Left colon (tissue), 2 donors: ENCODE measurements at regions not wholly inside any gene's neighbourhood (a gene's known extent, or its start where the extent isn't known, plus 50 kb on each side); places are given as distances from the start of the nearest gene placed in this dataset.
"Not testable (repeated sequence)": the region's sequence is repeated elsewhere in the genome, so short reads cannot be mapped to it uniquely, and the experiment has no call there.

ENCODE experiments used
- ATAC-seq: fragments of 200-7000 bp; cut with Tn5 transposase; one replicate; pipeline ENCODE4 v1.9.1; 2020; ENCODE audit warnings: mild to moderate bottlenecking, moderate library complexity
- DNase-seq, 2 donors: peaks; one replicate each; pipeline ENCODE4 v3.0.0-alpha.2; 2020
- intact Hi-C, 2 donors: fragments of 100-400 bp; cut with DNase I in 1 of 2; cut with micrococcal nuclease in 1 of 2; formaldehyde crosslinking; loops; one replicate each; pipeline versions ENCODE4 v1.11.2 to v1.14.0; 2022; cut with DNase I, micrococcal nuclease
- donor health status: DM: no; HTN: no; CAD: no.
- donor health status: DM: yes; HTN: yes; CAD: no.

DNA sequence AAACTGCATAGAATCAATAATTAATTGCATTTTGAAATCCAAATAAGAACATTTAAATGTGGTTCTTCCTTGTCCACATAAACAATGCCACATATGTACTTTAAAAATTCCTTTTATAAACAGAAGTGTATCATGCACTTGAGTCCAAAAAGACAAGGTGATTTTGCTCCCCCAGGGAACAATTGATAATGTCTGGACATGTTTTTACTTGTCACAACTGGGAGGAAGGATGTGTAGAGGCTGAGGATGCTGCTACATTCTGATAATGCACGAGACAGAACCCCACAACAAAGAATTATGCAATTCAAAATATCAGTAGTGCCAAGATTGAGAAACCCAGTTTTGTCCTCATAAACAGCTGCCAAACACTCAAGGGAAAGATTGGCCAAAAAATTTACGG is 181.1 kb upstream of the ISL1 start:
- intact Hi-C loops, result no loop called here
- ATAC-seq, result no peak
- DNase-seq, result no peak

DNA sequence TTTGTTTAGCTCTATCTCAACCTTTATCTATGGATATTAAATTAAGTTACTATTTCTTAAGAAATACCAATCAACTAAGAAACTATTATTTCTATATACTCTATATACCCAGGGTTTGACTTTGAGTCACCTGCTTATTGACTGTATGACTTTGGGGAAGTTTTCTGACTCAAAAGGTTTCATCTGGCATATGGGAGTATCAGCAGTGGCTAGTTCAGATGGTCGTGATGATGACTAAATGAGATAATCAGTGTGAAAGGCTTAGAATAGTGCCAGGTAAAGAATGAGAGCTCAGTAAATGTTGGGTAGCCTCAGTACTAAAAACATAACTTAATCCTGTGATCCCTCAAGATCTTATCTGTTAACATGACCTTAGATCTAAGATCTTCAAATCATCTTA is 179.7 kb upstream of the ISL1 start:
- no peak for ATAC-seq
- DNase-seq, result no peak
- intact Hi-C loops, result no loop called here

DNA sequence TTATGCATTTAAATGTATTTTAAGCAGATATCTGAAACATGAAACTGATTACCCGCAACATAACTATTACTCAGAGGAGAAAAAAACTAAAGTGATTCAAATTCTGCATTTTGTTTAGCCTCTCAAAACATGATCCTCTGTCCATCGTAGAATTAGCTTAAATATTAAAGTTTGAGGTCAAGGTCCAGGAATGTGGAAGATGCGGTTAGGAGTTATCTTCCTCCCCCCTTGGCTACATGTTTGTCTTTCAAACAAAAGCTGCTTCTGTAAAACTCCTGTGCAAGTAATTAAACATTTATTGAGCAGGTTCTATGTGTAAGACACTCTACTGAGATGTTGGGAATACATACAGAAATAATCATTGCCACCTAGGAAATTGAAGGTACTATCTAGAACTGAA is 175.0 kb upstream of the ISL1 start:
- intact Hi-C loops, result no loop called here
- DNase-seq, result no peak
- no peak for ATAC-seq

DNA sequence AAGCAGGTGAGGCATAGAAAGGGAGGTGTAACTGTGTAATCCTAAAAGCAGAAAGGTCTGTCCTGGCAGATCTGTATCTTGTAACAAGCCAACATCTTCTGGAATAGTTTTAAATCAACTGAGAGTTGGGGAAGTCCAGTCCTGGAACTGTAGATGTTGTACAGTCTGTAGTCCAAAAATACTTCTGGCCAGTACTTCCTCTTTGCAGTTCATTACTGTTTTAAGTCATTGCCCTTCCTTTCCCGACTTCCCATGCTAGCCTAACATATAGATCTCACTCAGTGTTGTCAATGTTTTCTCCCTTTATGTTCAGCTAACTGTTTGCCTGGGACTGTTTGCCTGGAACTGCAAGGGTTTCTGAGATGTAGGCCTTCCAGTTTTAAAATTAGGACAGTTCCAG is 168.5 kb upstream of the ISL1 start:
- intact Hi-C loops, result no loop called here
- ATAC-seq, result no peak

DNA sequence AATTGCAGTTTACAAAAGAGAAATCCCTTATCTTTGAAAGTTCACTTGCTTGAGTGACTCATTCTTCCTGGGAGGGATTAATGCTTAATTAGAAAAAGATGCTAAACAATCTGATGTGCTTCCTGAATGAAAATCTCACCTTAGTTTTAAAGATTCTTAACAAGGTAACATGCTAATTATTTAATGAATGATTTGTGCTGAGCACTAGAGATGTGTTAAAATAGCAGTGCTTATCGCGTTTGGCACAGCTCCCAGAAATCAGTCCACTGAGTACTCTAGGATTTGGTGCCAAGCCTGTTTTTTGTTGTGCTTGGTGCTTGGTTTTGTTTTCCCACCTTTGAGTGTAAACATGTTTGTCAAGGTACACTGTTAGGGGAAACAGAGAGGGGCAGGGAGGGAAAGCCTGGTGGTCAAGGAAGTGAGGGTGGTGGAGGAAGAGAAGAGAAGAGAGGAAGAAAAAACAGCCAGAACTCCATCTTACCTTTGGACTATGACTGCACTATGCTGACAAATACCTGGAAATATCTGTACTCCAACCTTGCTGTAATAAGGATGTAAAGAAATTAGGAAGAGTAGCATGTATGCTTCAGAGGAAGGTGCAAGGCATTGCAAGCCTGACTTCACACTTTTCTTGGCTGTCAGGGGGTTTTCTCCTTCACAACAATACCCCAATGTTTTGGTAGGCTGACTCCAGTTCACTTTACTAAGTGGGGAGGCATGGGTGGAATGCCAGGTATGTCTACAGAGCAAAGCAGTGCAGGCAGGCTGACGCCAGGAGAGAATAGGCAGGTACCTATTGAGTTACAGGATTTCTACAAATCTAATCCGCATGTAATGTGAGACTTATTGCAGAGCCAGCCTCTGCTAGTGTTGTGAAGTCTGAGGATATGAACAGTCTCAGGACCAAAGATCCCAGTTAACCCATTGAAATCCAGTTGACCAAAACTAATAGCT is 157.2 kb upstream of the ISL1 start:
- ATAC-seq (peak; percentile 63), DNase-seq (peak in 1 of 2 donors; percentile 4)
- intact Hi-C loops, result no loop called here

More for the DNA sequence above, 168.5 kb upstream of the ISL1 start:
- no peak for DNase-seq

DNA sequence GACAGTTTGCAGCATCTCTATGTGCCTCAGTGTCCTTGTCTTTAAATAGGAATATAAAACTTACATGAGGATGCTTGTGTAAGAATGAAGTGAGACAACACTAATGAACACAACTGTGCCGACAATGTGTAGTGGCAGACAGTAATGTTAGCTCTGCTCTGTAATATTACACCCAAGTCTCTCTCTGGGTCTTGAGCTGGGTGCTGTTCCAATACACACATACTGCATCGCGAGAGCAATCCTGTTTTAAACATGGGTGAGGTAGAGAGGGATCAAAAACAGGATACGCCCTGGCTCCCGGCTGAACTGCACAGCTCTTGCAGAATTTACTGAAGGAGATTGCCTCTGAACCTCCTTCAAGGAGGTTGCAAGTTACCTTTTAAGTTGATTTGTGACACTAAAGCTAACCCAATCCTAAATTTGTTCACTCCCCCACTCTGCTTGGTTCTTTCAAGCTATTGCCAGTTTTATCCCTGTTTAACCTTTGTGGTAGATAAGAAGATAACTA is 155.2 kb upstream of the ISL1 start:
- DNase-seq (no peak), ATAC-seq (no peak)
- intact Hi-C loops, result no loop called here

DNA sequence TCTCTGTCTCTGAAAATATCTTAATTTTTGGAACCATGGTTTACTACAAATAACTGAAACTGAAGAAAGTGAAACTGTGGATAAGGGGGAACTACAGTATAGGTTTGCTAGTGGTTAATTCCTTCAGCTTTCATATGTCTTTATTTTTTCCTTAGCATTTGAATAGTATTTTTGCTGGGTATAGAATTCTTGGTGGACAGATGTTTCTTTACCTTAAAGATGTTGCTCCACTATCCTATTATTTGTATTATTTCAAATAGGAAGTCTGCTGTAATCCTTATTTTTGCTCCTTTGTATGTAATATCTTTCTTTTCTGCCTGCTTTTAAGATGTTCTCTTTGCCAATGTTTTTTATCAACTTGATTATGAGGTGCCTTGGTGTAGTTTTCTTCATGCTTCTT is 152.9 kb upstream of the ISL1 start:
- intact Hi-C loops, result no loop called here
- DNase-seq, result no peak
- no peak for ATAC-seq

DNA sequence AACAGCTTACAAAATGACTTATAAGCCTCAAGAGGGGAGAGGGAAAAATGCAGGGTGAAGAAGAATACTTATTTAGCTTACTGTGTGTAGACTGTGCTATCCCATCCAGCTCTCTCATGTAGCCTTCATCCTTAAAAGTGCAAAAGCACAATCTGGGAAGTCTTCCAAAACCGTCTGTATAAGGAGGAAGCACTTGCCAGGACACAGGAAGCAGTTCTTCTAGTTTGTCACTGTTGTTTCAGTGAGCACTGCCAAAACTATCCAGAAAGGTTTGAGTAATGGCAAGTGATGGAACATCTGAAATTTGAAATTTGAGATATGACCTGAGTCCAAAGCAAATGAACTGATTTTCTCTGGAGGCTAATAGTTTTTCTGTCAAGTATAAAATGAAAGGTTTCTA is 140.8 kb upstream of the ISL1 start:
- intact Hi-C loops, result no loop called here
- no peak for ATAC-seq
- DNase-seq, result no peak

DNA sequence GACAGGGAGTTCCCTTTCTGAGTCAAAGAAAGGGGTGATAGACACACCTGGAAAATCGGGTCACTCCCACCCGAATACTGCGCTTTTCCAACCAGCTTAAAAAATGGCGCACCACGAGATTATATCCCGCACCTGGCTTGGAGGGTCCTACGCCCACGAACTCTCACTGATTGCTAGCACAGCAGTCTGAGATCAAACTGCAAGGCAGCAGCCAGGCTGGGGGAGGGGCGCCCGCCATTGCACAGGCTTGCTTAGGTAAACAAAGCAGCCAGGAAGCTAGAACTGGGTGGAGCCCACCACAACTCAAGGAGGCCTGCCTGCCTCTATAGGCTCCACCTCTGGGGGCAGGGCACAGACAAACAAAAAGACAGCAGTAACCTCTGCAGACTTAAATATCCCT is 132.3 kb upstream of the ISL1 start:
- peak in 1 of 2 donors; percentile 7 for DNase-seq
- ATAC-seq, intact Hi-C loops: not testable (repeated sequence)

DNA sequence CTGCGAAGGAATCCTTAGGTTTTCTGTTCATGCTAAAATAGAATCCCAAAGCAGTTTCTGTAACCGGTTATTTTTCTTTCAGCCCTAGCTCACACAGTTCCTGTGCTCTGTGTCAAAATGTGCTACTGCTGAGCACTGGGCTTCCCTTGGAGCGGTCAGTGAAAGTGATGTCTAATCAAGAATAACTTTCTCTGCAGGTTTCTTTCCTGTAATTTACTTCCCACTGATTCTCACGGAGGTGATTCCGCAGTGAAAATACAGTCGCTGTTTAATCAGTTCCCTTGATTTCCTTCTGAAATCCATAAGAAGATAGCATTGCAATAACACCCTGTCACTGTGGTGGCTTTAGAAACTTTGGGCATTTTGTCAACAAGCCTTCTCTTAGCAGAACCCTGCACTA is 112.0 kb upstream of the ISL1 start:
- intact Hi-C loops, result no loop called here
- DNase-seq (no peak), ATAC-seq (no peak)

DNA sequence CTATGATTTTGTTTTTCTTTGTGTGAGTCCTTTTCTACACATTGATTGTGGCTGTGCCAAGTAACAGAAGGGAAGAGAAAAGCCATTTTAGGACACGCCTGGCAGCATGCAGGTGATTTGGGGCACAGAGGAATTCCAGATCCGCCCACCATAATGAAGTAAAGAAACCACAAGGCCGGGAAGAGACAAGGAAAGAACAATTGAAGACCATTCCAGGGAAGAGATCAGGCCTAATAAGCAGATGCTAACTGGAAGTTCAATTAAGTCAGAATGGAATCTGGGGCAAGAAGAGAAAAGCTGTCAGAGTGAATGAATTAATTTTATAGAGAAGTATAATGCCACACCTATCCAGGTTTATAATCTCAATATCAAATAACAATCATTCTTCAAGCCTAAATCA is 110.2 kb upstream of the ISL1 start:
- intact Hi-C loops, result no loop called here
- ATAC-seq (no peak), DNase-seq (no peak)

DNA sequence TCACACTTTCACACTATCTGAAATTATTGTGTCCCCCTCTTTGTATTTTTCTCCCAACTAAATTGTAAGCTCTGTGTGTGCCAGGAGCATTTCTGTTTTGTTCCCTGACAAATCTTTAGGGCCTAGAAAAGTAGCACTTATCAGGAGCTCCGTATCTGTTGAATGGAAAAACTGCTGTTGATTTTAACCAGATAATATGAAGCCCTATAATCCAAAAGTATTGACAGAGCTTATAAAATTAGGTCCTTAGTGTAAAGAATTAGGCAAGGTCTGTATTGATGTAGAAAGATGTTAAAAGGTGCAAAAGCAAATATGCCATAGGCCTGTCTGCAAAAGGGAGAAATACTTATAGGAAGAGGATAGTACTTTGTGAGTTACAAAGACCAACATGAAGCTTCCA is 109.4 kb upstream of the ISL1 start:
- DNase-seq, result no peak
- no peak for ATAC-seq
- intact Hi-C loops, result no loop called here

DNA sequence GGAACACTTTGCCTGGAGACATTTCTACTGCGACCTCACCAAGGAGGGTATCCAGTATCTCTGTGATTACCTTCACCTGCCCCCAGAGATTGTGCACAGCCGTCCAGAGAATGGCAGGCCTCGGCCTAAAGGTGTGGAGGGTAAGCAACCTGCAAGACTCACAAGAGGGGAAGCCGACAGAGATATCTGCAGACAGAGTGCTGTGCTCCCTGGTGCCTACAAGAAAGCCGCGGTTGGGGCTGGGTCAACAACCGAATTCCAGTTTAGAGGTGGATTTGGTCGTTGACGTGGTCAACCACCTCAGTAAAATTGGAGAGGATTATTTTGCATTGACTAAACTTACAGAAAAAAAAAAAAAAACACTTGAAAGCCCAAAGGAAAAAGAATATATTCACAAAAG is 107.8 kb upstream of the ISL1 start:
- intact Hi-C loops, result no loop called here
- ATAC-seq (no peak), DNase-seq (no peak)

DNA sequence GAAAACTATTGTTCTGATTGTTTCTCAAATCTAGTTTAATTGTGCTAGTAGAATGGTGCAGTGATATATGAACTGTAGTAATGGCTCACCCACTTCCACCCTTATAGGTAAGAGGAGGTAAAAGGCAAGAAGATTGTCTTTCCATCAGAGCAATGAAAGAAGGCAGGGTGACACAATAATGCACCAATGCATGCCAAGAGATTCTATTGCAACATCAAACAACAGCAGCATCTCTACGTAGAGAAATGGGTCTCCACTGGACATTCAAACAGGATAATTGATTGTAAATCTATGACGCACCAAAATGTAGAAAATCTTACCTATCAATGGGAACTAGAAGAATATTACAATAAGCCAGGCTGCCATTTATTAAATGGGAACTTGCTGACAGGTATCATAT is 107.0 kb upstream of the ISL1 start:
- no peak for ATAC-seq
- intact Hi-C loops, result no loop called here
- no peak for DNase-seq

DNA sequence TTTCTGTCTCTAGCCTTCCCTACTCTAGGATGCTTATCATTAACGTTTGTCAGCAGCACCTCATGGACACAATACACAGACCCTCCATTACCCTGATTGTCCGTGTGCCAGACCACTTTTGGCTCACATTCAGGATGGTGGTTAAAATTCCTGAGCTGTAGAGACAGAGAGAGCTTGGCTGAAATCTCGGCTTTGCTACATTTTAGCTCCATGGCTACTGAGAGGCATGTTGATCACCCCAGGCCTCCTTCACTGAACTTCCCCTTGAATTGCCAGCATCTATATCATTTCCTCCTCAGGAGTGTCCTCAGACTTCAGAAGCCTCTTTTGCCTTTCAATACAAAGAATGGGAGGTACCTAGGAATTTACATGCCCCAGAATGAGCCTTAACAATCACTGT is 104.7 kb upstream of the ISL1 start:
- no peak for DNase-seq
- intact Hi-C loops, result no loop called here
- ATAC-seq, result no peak

DNA sequence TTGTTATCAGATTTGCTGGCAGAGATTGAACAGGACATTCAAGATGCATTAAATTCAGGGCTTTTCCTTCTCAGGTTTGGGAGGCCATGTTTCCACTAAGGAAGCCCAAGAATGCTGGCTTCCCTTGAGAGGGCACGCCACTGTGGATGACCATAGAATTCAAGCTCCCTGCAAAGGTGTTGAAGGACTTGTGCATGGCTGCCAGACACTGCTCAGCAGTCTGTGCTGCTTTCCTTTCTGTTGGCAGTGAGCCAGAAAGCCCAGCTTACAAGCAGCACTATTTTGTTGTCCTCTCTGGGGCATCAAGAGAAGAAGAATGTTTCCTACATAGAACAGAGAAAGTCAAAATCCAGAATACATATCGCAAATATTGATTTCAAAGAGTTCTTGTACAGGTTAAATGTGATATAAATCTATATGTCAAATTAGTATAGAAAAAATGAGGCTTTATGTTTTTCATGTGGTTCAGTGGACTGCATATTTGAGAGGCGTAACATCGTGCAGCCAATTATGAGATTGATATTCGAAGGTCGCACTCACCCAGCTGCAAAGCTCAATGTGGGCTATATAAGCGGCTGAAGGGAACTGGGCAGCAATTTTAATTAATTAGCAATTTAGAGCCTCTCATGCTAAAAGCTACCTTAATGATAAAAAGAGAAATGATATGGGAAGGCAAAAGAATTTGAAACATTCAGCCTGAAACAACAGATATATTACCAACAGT is 103.1 kb upstream of the ISL1 start:
- no peak for DNase-seq
- no peak for ATAC-seq
- intact Hi-C loops, result no loop called here

DNA sequence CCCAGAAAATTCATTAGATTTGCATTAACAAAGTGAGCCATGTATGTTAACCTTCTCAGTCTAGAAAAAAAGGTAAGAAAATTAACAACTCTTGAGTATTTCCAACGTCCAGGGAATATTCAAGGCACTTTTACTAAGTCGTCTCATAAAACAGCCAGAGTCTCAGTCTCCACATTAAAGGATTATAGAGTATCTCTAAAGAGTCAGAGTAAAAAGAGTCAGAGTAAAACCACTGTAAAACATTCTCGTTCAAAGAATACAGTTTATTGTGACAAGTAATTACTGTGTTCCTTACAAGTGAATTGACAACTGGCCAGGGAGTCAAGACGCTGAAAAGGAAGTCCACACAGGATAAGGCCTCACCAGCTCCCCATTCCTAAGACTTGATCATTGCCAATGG is 97.2 kb upstream of the ISL1 start:
- intact Hi-C loops, result no loop called here
- DNase-seq (no peak), ATAC-seq (no peak)

DNA sequence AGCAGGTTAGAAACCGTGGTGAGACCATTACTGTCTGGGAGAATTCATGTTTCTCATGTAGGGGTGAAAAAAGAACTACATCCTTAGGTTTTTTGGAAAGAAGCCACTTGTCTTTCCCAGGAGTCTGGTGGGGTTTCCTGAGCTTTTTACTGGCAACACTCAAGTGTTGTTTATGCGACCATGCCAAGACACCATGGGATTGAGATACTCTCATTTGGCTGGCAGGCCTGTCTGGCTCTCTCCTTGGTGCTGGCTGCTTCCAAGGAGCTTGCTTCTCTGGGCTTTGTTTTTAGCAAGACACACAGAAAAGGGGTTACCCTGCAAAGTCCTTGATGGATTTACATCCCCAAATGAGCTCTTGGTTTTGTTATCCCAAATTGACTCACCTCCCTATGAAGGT is 80.9 kb upstream of the ISL1 start:
- no peak for ATAC-seq
- intact Hi-C loops, result no loop called here
- no peak for DNase-seq

DNA sequence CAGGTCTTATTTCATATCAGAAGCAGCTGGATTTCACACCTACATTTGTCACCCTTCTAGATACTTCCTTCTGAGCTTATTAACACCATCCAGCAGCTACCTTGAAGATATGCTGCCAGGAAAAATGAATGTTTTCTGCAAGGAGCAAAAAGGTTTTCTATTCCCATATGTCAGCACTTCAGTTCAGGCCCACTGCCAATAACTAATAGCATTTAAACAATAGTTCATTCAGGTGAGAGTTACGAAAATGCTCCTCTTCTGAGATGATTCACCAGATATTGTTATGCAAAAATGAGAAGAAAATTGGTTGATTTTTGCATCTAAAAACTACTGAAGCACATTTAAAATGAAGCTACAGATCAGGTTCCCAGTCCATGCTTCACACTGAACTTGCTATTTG is 56.4 kb upstream of the ISL1 start:
- no peak for DNase-seq

More for the DNA sequence above, 56.4 kb upstream of the ISL1 start:
- intact Hi-C loops, result no loop called here
- ATAC-seq, result no peak
